GM04504 (cell line): ENCODE measurements at regions not wholly inside any gene's neighbourhood (a gene's known extent, or its start where the extent isn't known, plus 50 kb on each side); places are given as distances from the start of the nearest gene placed in this dataset.

Source experiments
- DNase-seq: peaks from one replicate; pipeline ENCODE4 v3.0.0-alpha.2; 2012; ENCODE audit warnings: low read depth

DNA sequence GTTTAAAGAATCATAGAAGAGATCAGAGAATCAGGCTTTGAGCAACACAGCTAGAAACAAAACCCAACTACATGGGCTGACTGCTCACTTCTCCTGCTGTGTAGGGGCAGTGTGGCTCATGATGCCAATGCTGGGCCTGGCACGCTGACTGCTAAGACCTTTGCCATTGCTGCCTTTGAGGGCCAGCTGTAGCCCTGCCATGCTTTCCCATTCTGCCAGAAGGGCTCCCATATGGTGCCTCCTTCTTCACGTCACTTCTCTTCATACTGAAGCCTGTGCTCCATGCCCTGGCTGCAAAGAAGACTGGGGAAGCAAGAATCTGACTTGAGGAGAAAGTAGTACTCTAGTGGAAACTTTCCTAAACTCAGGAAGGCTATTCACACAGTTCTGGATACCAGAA lies 232.9 kb downstream of the UTP18 start:
- no peak for DNase-seq

DNA sequence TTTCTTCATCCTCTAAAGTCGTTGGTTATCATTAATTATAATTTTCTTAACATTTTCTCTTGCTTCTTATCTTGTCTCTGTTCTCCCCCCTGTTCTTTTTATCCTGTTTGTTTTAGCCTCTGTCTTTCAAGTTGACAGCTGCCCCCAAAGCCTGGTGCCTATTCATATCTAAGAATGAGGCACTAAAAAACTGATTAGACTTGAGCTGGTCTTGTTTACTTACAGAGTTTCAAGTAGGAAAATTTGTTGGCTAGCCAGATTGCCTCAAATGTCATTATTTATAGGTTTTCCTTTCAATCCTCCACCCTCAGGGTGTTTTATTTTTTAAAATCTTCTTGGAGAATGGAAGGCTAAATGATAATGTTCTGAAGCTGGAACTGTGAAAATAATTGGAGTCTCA lies 236.0 kb downstream of the UTP18 start:
- DNase-seq = no peak

DNA sequence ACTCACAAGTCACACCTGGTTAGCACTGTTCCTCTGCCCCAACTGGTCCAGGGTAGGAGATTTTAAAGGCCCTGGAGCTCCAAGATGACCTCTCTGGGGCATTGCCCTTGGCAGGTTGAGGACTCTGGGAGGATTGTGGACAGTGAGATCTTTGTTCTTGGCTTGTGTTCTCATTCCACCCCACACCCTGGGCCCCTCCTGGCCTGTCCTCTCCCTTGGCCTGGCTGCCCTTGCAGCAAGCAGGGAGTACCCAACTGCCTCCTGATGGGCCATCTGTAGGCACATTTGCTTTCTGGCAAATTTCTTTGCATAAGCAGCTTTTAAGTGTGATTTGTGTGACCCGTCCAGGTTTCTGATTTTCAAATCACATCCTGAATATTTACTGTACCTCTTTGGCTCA lies 239.6 kb downstream of the UTP18 start:
- no peak for DNase-seq

DNA sequence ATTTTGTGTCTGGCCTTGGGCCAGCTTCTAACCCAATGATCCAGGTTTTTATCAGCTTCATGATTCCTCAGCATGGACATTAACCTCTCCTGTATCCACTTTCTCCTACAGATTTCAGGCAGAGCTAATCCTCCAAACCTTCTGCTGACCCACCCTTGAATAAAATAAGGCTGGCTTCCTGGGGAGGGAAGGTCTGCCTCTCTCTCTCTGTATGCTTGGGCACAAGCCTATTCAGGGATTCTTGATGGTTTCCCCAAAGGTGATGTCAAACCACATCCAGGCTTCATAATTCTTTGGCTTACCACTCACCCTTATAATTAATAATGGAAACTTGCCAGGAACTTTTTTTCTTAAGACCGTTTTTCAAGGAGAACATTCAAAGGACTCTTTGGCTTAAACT lies 240.1 kb downstream of the UTP18 start:
- DNase-seq = no peak

DNA sequence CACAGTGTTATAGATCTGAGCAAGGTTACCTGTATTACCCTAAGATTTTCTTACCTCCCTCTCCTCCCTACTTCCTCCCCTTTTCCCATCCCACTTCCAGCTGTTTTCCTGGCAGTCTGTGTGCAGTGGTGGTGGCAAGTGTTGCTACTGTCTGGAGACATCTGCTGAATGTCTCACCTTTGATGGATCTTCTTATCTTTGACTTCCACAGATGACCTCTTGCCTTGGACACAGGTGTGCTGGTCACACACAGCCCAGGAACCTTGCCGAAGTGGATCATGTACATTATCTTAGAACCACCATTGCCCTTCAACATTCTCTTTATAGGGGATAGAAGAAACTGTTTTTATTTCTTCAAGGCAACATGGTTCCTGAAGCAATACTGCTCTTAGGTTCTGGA lies 245.1 kb downstream of the UTP18 start:
- no peak for DNase-seq

DNA sequence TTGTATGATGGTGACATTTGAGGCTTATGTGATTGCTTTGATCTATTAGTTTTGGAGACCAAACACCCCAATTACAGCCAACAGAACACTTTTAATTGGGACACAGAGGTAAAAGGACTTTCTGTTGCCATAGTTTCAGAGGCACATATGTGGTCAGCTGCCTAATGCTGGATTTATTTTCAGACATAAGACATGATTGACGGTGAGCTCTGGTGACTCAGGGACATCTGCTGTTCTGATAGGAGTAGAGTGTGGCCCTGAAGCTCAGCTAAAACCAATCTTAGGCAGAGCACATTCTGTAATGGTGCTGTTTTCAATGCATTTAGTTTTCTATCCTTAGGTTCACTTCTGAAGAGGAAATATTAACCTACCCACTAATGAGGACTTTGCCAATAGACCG lies 247.1 kb downstream of the UTP18 start:
- no peak for DNase-seq

DNA sequence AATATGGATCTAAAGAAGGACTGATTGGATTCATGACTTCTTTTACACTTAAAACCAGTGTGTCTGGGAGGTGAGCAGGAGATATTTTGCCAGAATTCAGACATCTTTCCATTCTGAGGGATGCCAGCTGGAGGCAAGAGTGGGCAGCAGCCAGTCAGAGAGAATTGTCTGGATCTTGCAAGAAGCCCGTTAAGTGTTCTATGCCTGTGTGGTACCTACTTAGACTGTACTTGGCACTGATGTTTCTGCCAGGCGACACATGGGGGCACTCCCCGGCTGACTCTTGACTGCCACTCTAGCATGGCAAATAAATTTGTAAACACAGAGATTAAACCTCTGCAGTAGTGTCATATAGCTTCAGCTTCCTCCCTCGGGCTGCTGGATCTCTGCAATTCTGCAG lies 247.7 kb downstream of the UTP18 start:
- no peak for DNase-seq

DNA sequence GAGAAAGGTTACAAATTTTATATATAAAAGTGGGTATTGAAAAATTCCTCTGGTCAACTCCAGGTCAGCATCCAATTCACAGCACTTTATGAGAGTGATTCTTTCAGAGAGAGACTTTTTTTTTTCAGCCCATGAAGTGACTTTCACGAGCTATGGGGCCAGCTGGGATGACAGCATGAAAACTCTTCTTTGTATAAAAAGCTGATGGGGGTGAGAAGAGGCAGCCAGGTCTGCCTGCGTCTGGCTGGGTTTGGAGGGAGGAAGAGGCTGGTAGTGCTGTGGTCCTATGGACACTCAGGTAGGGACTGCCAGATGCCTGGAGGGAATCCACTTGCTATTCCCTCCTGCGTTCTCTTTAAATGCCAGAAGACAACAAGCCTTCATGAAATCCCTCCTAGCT lies 250.6 kb downstream of the UTP18 start:
- no peak for DNase-seq

DNA sequence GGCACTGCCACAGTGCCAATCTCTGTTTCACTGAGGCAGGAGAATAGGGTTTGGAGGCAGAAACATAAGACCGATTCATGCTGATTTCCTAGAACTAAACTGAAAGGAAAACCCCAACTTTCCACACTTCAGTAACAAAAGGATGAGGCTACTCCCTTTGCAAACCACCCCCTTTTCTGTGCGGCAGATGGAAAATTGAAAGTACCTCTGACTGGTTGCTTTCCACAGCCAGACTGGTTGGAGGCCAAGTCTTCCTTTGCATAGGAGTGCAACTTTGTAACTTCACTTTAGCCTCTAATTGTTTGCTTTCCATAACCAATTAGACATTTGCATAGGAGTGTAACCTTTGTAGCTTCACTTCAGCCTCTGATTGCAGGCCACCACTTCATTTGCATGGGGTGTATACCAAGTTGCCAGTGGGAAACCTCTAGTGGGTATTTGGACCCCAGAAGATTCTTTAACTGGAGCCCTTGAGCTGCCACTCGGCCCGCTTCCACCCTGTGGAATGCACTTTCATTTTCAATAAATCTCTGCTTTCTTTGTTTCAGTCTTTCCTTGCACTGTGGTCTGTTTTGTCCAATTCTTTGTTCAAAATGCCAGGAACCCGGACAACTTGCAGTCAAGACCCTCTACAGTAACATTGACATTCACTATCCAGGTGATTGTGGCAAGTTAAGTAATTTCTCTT lies 252.0 kb downstream of the UTP18 start:
- no peak for DNase-seq

DNA sequence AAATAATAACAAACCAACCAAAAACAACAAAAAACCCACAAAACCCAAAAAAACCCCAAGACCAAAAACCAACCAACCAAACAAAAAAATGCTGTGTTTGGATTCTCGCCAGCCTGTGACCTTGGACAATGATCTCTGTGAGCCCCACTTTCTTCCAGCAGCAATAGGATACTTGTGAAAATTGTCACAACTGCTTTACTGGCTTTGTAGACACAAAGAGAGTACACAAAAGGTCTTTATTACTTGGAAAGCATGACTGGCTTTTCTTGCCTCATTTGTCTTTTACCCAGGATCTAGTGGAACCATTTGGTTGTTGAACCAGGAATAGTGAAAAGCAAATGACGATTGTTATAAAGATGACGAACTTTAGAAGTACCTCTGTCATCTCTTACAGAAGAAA lies 256.6 kb downstream of the UTP18 start:
- no peak for DNase-seq

DNA sequence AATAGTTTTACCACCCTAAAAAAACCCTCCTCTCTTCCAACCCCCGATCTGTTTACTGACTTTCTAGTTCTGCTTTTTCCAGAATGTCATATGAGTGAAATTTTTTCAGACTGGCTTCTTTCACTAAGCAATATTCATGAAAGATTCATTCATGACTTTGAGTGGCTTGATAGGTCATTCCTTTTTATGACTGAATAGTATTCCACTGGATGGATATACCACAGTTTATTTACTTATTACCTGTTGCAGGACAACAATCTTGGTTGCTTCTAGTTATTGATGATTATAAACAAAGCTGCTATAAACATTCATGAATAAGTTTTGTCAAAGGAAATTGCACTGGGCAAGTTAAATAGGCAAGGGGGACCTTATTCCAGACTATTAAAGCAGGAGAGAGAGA lies 264.2 kb downstream of the UTP18 start:
- no peak for DNase-seq

DNA sequence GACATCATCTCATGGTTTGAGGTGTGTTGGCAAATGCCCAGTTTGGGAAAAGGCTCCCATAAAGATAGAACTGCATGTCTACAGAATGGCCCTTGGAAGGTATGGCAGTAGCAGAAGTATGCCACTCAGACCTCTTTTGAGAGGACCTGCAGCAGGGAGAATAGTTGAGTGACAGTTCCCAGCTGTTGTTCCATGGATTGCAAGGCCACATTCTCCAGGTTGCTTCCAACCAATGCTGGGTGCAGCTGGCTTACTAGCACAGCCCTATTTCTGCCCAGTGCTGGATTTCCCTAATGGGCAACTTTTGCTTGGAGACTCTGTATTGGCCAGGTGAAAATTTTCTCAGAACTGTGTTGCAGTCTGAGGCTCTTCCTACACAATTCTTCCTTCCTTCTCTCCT lies 266.2 kb downstream of the UTP18 start:
- no peak for DNase-seq

DNA sequence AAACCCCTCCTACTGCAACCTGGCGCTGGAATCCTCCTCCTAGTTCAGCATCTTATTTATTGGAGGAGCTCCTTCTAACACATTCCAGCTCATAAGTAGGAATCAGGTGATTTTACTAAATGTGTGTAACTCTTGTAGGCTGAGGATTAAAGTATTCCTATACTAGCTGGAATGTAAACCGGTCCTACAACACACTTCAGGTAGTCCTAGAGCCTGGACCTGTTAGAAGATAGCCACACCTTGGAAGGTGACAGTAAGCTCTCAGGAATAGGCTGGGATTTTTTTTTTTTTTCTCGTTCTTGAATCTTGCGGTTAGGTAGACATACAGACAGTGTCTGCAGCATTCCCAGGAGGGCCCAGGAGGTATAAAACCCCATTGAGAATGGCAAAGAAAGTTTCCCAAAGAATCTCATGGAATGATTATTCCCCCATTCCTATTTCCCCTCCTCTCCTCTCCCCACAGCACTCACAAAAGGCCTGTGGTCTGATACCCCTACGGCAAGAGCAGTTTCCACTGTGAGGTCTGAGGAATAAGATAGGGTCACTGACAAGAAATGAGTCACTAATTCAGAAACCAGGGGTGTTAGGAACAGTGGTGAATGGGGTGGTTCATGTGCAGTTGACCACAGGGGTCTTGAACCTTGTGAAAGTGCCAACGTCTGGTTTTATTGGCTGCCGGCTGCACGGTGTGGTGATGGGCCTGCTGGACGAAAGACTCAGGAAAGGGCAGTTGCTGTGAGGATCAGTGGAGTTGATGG lies 267.1 kb downstream of the UTP18 start:
- no peak for DNase-seq

DNA sequence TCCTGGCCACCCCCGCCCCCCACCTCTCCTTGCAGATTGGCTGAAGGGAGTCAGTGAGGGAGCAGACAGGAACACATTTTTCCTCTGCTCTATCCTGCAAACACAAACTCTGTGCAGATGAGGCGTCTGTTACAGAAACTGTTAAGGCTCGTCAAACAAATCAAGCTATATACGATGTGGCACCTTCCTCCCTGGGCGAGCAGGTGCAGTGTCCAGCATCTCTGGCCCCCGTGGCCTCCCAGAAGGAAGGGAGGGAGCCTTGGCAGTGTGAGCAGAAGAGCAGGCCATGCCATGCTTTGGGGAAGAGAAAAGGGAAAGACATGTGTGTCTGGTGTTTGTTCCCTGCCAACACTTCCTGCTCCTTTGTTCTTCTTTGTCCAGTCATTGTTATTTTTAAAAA lies 267.8 kb downstream of the UTP18 start:
- DNase-seq = no peak

DNA sequence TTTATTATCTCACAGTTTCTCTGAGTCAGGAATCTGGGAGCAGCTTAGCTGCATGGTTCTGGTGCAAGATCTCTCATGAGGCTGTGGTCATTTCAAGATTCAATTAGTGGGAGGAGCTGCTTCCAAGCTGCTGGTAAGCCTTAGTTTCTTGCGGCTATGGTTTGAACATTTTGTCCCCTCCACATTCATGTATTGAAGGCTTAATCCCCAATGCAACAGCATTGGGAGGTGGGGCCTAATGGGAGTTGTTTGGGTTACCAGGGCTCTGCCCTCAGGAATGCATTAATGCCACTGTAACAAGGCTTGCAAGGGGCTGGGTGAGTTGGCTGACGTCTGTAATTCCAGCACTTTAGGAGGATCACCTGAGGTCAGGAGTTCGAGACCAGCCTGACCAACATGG lies 272.9 kb downstream of the UTP18 start:
- no peak for DNase-seq

DNA sequence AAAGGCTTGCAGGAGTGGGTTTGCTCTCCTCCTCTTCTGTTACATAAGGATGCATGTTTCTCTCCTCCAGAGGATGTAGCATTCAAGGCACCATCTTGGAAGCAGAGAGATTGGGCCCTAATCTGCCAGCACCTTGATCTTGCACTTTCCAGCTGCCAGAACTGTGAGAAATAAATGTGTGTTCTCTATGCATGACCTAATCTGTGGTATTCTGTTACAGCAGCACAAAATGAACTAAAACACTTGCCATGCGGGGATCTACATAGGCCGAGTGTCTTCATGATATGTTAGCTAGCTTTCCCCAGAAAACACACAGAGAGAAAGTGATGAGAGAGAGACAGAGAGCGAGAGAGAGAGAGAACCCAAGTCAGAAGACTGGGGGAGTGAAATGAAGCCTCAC lies 273.5 kb downstream of the UTP18 start:
- DNase-seq = no peak

DNA sequence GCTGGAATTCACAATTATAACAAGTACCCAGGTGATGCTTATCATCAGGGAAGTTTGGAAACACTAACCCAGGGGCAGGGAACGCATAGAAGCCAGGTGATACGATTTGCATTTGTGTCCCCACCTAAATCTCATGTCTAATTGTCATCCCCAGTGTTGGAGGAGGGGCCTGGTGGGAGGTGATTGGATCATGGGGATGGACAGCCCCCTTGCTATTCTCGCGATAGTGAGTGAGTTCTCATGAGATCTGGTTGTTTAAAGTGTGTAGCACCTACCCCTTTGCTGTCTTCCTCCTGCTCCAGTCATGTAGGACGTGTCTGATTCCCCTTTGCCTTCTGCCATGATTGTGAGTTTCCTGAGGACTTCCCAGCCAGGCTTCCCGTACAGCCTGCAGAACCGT lies 276.3 kb downstream of the UTP18 start:
- no peak for DNase-seq

DNA sequence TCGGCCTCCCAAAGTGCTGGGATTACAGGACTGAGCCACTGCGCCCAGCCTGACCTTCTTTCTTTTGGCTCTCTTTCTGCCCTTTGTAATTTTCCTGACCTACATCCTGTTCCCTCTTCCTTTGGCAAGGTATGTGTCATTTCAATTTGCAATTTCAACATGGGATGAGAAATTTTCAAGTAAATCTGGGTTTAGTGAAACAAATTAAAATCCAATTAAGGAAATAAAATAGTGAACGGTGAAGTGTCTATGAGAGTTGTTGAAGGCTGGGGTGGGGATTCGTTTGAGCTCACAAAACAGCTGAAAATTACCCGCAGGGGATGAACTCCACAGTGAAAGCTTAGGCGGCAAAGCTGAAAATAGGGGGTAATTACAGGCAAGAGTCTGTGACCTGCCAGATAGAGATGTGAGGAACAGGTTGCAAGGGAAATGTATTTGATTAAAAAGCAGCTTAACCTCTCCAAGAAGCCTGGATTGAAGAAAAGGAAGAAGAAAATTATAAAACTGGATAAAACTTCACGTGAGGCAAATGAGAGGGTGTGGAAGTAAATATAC lies 277.7 kb downstream of the UTP18 start:
- no peak for DNase-seq

DNA sequence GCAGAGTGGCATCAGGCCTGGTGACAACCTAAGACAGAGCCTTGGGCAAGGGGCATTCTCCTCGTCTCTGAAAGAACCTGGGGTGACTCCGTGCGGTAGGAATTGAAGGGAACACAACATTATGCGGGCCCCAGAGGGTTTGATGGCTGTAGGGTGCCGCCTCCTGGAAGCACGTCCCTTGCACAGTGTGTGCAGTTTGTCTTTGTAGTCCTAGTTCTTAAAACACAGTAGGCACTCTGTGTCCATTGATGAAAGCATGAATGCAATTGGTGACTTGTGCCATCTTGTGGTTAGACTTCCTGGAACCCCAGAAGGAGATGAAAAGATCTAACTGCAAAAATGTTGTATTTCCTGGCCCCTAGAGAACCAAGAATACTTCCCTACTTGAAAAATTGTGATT lies 279.8 kb downstream of the UTP18 start:
- no peak for DNase-seq

DNA sequence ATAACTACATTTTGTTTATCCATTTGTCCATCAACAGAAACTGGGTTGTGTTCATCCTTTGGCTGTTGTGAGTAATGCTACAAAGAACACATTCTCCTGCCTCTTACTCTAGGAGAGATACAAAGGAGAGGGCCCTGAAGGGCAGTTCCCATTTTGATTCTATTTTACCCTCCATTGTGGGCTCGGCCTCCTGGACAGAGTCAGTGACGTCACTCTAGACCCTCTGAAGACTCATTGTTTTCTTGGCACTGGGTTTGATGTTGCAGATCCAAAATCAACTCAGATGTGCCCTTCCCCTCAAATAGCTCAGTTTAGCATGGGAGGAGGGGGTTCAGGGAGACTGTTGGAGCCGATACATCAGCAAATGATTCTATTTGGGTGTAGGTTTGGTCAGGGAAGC lies 280.9 kb downstream of the UTP18 start:
- DNase-seq = no peak

DNA sequence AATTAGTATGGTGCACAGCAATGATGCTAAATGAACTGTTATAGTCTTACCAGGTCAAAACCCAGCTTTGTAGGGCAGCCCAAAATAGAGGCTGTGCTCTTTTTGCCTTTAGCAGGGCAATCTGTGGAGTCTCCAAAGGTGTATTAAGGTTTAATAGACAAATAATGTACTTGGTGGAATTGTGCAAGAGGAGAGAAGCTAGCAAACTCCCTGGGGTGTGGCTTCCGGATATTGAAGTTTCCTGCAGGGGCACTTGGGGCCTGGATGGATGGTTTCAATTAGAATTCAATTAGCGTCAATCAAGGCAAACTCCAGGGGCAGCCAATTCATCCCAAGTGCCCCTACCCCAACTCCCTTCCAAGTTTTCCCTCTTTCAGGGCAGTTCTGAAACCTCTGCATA lies 285.8 kb downstream of the UTP18 start:
- DNase-seq = no peak

DNA sequence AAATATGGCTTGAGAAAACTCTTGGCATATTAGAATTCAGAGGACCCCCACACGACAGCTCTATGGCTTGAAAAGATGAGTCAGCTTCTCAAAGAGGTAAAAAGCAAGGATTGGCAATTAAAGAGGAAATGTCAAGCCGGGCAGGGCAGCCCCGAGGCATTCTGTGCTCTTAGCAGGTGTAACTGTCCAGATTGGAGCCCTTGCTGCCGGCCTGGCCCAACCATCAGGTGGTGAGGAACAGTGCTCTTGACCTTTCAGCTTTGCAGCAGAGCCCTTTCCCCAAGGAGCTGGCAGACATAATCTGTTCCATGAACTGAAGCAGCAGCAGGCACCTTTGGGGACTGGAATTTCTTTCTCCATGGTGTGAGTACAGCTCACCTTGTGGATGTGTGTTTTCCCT lies 287.8 kb downstream of the UTP18 start:
- DNase-seq = no peak

DNA sequence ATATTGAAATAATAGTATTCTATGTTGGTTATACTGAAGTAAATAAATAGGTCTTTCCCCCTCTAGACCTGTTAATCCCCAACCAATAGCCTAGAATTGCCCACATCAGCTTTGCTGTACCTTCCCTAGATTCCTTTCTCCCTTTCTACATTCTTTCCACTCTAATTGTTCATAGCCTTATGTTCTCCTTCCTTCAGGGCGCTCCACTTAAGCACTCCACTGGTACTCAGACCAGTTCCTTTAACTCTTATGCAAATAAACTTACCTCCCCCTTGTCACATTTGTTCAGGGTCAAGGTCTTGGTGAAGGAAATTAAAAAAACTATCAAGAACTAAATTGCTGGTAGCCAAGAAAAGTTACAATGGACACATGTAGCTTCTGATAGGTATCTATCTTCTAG lies 294.8 kb downstream of the UTP18 start:
- no peak for DNase-seq

DNA sequence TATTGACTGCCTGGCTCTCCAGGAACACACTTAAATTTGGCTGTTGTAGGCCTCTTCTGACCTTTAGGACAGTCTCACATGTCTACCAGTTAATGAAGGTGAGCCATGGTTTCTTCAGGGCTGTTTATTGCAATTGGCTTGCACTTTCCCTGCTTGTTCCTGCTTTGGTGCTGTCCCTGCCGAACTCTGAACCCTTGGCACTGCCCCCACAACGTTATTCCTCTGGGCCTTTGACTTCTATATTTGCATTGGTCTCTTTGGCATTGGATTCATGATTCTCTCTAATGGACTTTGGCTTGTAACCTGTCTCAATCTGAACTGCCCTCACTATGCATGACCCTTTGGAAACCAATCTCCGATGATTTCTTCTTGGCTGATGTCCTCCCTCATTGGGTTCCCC lies 299.4 kb downstream of the UTP18 start:
- no peak for DNase-seq
